Upper lobe of right lung (tissue), 1 donor: ENCODE measurements at regions not wholly inside any gene's neighbourhood (a gene's known extent, or its start where the extent isn't known, plus 50 kb on each side); places are given as distances from the start of the nearest gene placed in this dataset.

Experiments
- ATAC-seq: fragments of 200-7000 bp; cut with Tn5 transposase; one replicate; pipeline ENCODE4 v1.9.1; 2020; ENCODE audit warnings: mild to moderate bottlenecking, moderate library complexity
- DNase-seq: peaks from one replicate; pipeline ENCODE4 v3.0.0-alpha.2; 2020
- H3K27ac ChIP-seq: fragments of 200-600 bp; one replicate; pipeline ENCODE4 v1.8.0; 2022
- H3K27me3 ChIP-seq: fragments of 200-600 bp; one replicate; pipeline ENCODE4 v1.8.0; 2022; ENCODE audit warnings: mild to moderate bottlenecking
- H3K36me3 ChIP-seq: fragments of 200-600 bp; one replicate; pipeline ENCODE4 v1.8.0; 2022
- H3K4me1 ChIP-seq: fragments of 200-600 bp; one replicate; pipeline ENCODE4 v1.8.0; 2022
- H3K4me3 ChIP-seq: fragments of 200-600 bp; one replicate; pipeline ENCODE4 v1.8.0; 2022; ENCODE audit warnings: mild to moderate bottlenecking
- H3K9me3 ChIP-seq: fragments of 200-600 bp; one replicate; pipeline ENCODE4 v1.8.0; 2022
- intact Hi-C: fragments of 100-400 bp; cut with DNase I; formaldehyde crosslinking; loops from one replicate; pipeline ENCODE4 v1.11.0; 2022
- TF ChIP-seq, protein P1 (sequence below): fragments of 200-600 bp; IDR thresholded peaks from one replicate; pipeline ENCODE4 v1.8.0; 2022; ENCODE audit warnings: antibody characterized with exemption
- donor health status: DM: no; HTN: yes; CAD: no; lungs with severe emphysema.

- H3K27me3 ChIP-seq, result no peaks in the 10 kb centered on the region
- peaks cover 7% of the 10 kb centered on the region for H3K4me1 ChIP-seq
- intact Hi-C loops, result no loop called here
- no peak overlapping the region for H3K4me3 ChIP-seq
- no peaks in the 10 kb centered on the region for H3K9me3 ChIP-seq
- DNase-seq (no peak), ATAC-seq (peak; percentile 63)
- TF ChIP-seq, protein P1, sequence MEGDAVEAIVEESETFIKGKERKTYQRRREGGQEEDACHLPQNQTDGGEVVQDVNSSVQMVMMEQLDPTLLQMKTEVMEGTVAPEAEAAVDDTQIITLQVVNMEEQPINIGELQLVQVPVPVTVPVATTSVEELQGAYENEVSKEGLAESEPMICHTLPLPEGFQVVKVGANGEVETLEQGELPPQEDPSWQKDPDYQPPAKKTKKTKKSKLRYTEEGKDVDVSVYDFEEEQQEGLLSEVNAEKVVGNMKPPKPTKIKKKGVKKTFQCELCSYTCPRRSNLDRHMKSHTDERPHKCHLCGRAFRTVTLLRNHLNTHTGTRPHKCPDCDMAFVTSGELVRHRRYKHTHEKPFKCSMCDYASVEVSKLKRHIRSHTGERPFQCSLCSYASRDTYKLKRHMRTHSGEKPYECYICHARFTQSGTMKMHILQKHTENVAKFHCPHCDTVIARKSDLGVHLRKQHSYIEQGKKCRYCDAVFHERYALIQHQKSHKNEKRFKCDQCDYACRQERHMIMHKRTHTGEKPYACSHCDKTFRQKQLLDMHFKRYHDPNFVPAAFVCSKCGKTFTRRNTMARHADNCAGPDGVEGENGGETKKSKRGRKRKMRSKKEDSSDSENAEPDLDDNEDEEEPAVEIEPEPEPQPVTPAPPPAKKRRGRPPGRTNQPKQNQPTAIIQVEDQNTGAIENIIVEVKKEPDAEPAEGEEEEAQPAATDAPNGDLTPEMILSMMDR, result no peak
- H3K27ac ChIP-seq, result no peak overlapping the region
- no peaks in the 10 kb centered on the region for H3K36me3 ChIP-seq
Measured at GRCh38 chr4:37763831-37764230, 62.7 kb upstream of the PGM2 start.

DNA sequence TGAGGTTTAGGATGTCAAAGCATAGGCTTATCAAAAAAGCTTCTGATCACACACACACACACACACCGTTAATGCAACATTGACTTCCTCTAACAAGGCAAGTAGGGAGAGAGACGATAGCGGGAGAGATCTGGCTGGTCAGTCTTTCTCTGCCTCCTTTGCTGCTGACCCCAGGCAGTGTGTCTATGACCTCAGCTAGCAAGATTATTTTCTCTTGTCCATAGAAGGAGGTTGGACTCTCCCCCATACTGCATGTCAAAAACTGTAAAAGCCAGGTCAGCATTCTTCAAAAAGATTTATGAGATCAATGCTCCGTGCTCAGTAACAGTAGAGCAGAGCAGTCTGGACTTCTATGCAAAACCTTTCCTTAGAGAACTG lies 63.5 kb upstream of the PGM2 start:
- intact Hi-C loops, result no loop called here
- no peak for DNase-seq
- ATAC-seq, result no peak
- no peaks in the 10 kb centered on the region for H3K36me3 ChIP-seq
- peaks cover 13% of the 10 kb centered on the region for H3K4me1 ChIP-seq
- TF ChIP-seq, protein P1, result no peak
- no peak overlapping the region for H3K4me3 ChIP-seq
- H3K27me3 ChIP-seq, result no peaks in the 10 kb centered on the region
- H3K9me3 ChIP-seq, result no peaks in the 10 kb centered on the region
- H3K27ac ChIP-seq, result no peak overlapping the region

DNA sequence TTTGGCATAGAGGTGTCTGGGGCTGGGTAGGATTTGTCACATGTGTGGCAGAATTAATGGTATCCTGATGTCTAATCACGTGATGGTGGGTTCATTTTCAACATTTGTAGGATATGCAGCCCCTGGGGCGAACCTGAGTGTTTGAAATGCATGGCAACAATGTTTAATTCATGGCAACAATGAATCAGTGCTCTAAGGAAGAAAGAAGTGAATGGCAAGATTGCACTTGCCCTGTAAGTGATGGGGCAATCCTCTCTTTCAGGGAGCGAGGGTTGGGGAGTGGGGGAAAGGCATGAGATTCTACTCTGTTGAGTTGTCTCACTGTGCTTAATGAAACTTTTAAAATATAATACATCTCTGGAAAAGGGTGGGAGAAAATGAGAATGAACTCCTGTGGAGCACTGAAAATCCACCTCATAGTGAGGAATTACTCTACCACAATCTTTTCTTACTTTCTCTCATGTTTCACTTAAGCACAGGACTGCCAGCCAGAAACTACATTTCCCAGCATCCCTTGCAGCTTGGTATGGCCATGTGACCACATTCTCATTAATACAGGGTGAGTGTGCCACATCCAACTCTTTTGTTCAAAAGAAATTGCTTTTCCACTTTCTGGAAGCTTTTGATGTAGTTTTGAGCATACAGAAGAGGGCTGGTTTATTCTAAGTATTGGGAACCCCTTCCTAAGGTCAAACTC lies 64.0 kb upstream of the PGM2 start:
- H3K27me3 ChIP-seq, result no peaks in the 10 kb centered on the region
- H3K9me3 ChIP-seq, result no peaks in the 10 kb centered on the region
- ATAC-seq (peak; percentile 25), DNase-seq (no peak)
- H3K4me3 ChIP-seq, result no peak overlapping the region
- no peak overlapping the region for H3K27ac ChIP-seq
- peaks cover 18% of the 10 kb centered on the region for H3K4me1 ChIP-seq
- intact Hi-C loops, result no loop called here
- H3K36me3 ChIP-seq, result no peaks in the 10 kb centered on the region
- TF ChIP-seq, protein P1, result no peak

GRCh38 chr4:37760840-37761239 lies 65.6 kb upstream of the PGM2 start:
- intact Hi-C loops, result no loop called here

DNA sequence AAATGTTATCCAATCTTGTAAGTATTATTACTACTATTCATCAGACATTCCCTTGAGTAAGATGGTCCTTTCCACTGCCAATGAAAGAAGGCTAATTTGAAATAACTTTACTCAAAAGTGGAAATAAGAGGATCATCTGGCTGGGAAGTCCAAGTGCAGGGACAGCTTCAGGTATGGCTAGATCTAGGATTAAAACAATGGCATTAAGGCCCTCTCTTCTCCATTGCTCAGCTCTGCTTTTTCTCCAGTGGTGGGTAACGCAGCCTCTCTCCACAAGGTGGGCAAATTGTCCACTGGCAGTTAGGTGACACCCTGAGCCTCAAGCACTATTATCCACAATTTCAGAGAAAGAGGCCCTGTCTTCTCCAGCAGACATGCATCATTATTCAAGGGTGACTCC lies 66.7 kb upstream of the PGM2 start:
- Histone ChIP-seq H3K36me3 (no peaks in the 10 kb centered on the region), H3K27ac (no peak overlapping the region), H3K27me3 (no peaks in the 10 kb centered on the region), H3K4me3 (no peak overlapping the region), H3K9me3 (no peaks in the 10 kb centered on the region), H3K4me1 (peaks cover 23% of the 10 kb centered on the region)
- TF ChIP-seq, protein P1, result no peak
- intact Hi-C loops, result no loop called here
- no peak for ATAC-seq
- no peak for DNase-seq

More at GRCh38 chr4:37760840-37761239, 65.6 kb upstream of the PGM2 start:
- H3K36me3 ChIP-seq, result no peaks in the 10 kb centered on the region
- H3K27ac ChIP-seq, result no peak overlapping the region
- H3K4me3 ChIP-seq, result no peak overlapping the region
- no peaks in the 10 kb centered on the region for H3K9me3 ChIP-seq
- DNase-seq, result no peak
- peaks cover 23% of the 10 kb centered on the region for H3K4me1 ChIP-seq
- H3K27me3 ChIP-seq, result no peaks in the 10 kb centered on the region
- TF ChIP-seq, protein P1, result no peak
- ATAC-seq, result peak; percentile 25

DNA sequence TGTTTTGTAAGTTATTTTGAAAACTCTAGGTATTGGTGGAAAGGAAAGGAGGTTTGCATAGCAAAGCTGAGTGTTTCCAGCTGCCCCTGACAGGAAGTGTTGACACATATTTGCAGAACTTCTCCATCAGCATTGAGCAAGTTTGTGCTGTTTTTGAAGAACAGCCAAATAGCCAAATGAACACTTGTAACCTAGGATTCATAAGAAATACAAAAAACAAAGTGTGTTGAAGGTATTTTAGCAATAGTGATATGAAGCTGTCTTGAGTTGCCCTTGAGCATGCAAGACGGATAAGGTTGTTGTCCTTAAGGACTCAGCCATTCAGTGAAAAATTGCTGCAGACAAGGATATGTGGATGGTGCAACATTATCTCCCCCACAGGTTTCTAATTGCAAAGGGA lies 68.3 kb upstream of the PGM2 start:
- Histone ChIP-seq H3K27ac (peak overlapping the region; percentile 81), H3K4me1 (peaks cover 23% of the 10 kb centered on the region), H3K36me3 (no peaks in the 10 kb centered on the region), H3K9me3 (no peaks in the 10 kb centered on the region), H3K27me3 (no peaks in the 10 kb centered on the region), H3K4me3 (no peak overlapping the region)
- TF ChIP-seq, protein P1, result no peak
- peak; percentile 77 for ATAC-seq
- intact Hi-C loops, result no loop called here
- DNase-seq, result no peak
